GM23338 (cell line): ENCODE measurements at regions not wholly inside any gene's neighbourhood (a gene's known extent, or its start where the extent isn't known, plus 50 kb on each side); places are given as distances from the start of the nearest gene placed in this dataset.

Experiments
- ATAC-seq: fragments of 200-7000 bp; cut with Tn5 transposase; 3 replicates; pipeline ENCODE4 v1.9.1; 2020
- DNase-seq: peaks from one replicate; pipeline ENCODE4 v3.0.0-alpha.2; 2015; ENCODE audit warnings: low spot score
- H2AFZ ChIP-seq: fragments of 200-600 bp; sonication (generic); 2 replicates; pipeline ENCODE4 v1.8.0; 2016; ENCODE audit warnings: antibody characterized with exemption, mild to moderate bottlenecking, moderate library complexity
- H3F3A ChIP-seq: fragments of 200-600 bp; sonication (generic); replicated peaks from 2 replicates; pipeline ENCODE4 v1.8.0; 2017; ENCODE audit warnings: antibody characterized with exemption, mixed run types, low read depth
- H3K27ac ChIP-seq: fragments of 200-600 bp; sonication (generic); 2 replicates; pipeline ENCODE4 v1.6.1; 2016; ENCODE audit warnings: low read depth
- H3K27me3 ChIP-seq: fragments of 200-600 bp; sonication (generic); 2 replicates; pipeline ENCODE4 v1.8.0; 2016; ENCODE audit warnings: mild to moderate bottlenecking, mixed run types, moderate library complexity; ENCODE audit not compliant: insufficient read depth
- H3K36me3 ChIP-seq: fragments of 200-600 bp; sonication (generic); 2 replicates; pipeline ENCODE4 v1.8.0; 2016; ENCODE audit warnings: mild to moderate bottlenecking; ENCODE audit not compliant: insufficient read depth
- H3K4me1 ChIP-seq: fragments of 200-600 bp; sonication (generic); 2 replicates; pipeline ENCODE4 v1.8.0; 2016; ENCODE audit warnings: mild to moderate bottlenecking, moderate library complexity; ENCODE audit not compliant: insufficient read depth
- H3K4me2 ChIP-seq: fragments of 200-600 bp; sonication (generic); 2 replicates; pipeline ENCODE4 v1.7.1; 2017; ENCODE audit warnings: mixed run types
- H3K4me3 ChIP-seq: fragments of 200-600 bp; sonication (generic); 2 replicates; pipeline ENCODE4 v1.6.1; 2016; ENCODE audit warnings: mixed run types
- H3K79me2 ChIP-seq: fragments of 200-600 bp; sonication (generic); replicated peaks from 2 replicates; pipeline ENCODE4 v1.8.0; 2017; ENCODE audit warnings: mild to moderate bottlenecking; ENCODE audit not compliant: insufficient read depth
- H3K9me2 ChIP-seq: fragments of 200-600 bp; sonication (generic); 2 replicates; pipeline ENCODE4 v1.8.0; 2017; ENCODE audit not compliant: insufficient read depth
- H4K20me1 ChIP-seq: fragments of 200-600 bp; sonication (generic); replicated peaks from 2 replicates; pipeline ENCODE4 v1.8.0; 2017; ENCODE audit warnings: mild to moderate bottlenecking; ENCODE audit not compliant: insufficient read depth
- H3K27ac Mint-ChIP-seq: 2 replicates; pipeline ENCODE4 v1.8.0; 2020; ENCODE audit warnings: inconsistent platforms, mild to moderate bottlenecking, moderate library complexity, mixed read lengths
- H3K27me3 Mint-ChIP-seq: 3 replicates; pipeline ENCODE4 v1.8.0; 2022; ENCODE audit warnings: low read depth, mild to moderate bottlenecking, moderate library complexity, mixed read lengths, inconsistent platforms; ENCODE audit not compliant: insufficient read depth, poor library complexity
- H3K36me3 Mint-ChIP-seq: 3 replicates; pipeline ENCODE4 v1.8.0; 2021; ENCODE audit warnings: low read depth, mild to moderate bottlenecking, inconsistent platforms, moderate library complexity, mixed read lengths
- H3K4me1 Mint-ChIP-seq: 3 replicates; pipeline ENCODE4 v1.8.0; 2020; ENCODE audit warnings: mild to moderate bottlenecking, inconsistent platforms, mixed read lengths
- H3K4me3 Mint-ChIP-seq: 3 replicates; pipeline ENCODE4 v1.8.0; 2021; ENCODE audit warnings: moderate library complexity, mild to moderate bottlenecking, inconsistent platforms, mixed read lengths
- H3K9me3 Mint-ChIP-seq: 3 replicates; pipeline ENCODE4 v1.8.0; 2020; ENCODE audit warnings: moderate library complexity, mild to moderate bottlenecking, inconsistent platforms, mixed read lengths
- CREB1 ChIP-seq: fragments of 250-450 bp; sonication (Bioruptor Pico); IDR thresholded peaks from 2 replicates; pipeline ENCODE4 v1.5.0; 2020; ENCODE audit warnings: low read depth, mild to moderate bottlenecking, moderate library complexity
- CTCF ChIP-seq, 2 experiments: fragments of 200-600 bp in 1 of 2; sonication (generic) in 1 of 2; conservative IDR thresholded peaks; 2 replicates each; pipeline versions ENCODE4 v1.5.1 to v1.6.1; 2016 to 2017; ENCODE audit warnings: antibody characterized with exemption in 2 of 2, low read depth in 2 of 2, mild to moderate bottlenecking in 2 of 2, moderate library complexity in 1 of 2
- ETS1 ChIP-seq: IDR thresholded peaks from 2 replicates; pipeline ENCODE4 v1.6.1; 2016; ENCODE audit warnings: antibody characterized with exemption
- EZH2 ChIP-seq: fragments of 200-600 bp; sonication (generic); IDR thresholded peaks from one replicate; pipeline ENCODE4 v1.8.0; 2017; ENCODE audit warnings: antibody characterized with exemption, mild to moderate bottlenecking, low read depth; ENCODE audit not compliant: unreplicated experiment
- EZH2phosphoT487 ChIP-seq: fragments of 200-600 bp; sonication (generic); IDR thresholded peaks from one replicate; pipeline ENCODE4 v1.8.1; 2018; ENCODE audit warnings: antibody characterized with exemption; ENCODE audit not compliant: unreplicated experiment
- JUNB ChIP-seq: IDR thresholded peaks from one replicate; pipeline ENCODE4 v1.6.1; 2016; ENCODE audit warnings: antibody characterized with exemption; ENCODE audit not compliant: unreplicated experiment
- NANOG ChIP-seq: IDR thresholded peaks from 2 replicates; pipeline ENCODE4 v1.6.1; 2016; ENCODE audit warnings: antibody characterized with exemption, borderline replicate concordance
- POLR2AphosphoS5 ChIP-seq: IDR thresholded peaks from 2 replicates; pipeline ENCODE4 v1.6.1; 2016; ENCODE audit warnings: antibody characterized with exemption, low read depth
- REST ChIP-seq: IDR thresholded peaks from one replicate; pipeline ENCODE4 v1.6.1; 2018; ENCODE audit warnings: antibody characterized with exemption; ENCODE audit not compliant: unreplicated experiment
- STAT1 ChIP-seq: IDR thresholded peaks from one replicate; pipeline ENCODE4 v1.6.1; 2016; ENCODE audit warnings: antibody characterized with exemption; ENCODE audit not compliant: unreplicated experiment
- ZNF114 ChIP-seq: fragments of 250-450 bp; sonication (Bioruptor Pico); IDR thresholded peaks from 2 replicates; pipeline ENCODE4 v1.5.0; 2020; ENCODE audit warnings: mild to moderate bottlenecking, moderate library complexity
- ZNF331 ChIP-seq: fragments of 250-450 bp; sonication (Bioruptor Pico); IDR thresholded peaks from 2 replicates; pipeline ENCODE4 v1.5.0; 2020; ENCODE audit warnings: low read depth, mild to moderate bottlenecking, moderate library complexity
- ZNF462 ChIP-seq: fragments of 250-450 bp; sonication (Bioruptor Pico); IDR thresholded peaks from 2 replicates; pipeline ENCODE4 v1.5.0; 2020; ENCODE audit warnings: mild to moderate bottlenecking, moderate library complexity

GRCh38 chrX:41033299-41033698 is 51.9 kb upstream of the USP9X start:
- H3K4me1 ChIP-seq = peaks cover 4% of the 10 kb centered on the region
- H3K4me3 Mint-ChIP-seq = no peak overlapping the region

More at GRCh38 chrX:41033299-41033698, 51.9 kb upstream of the USP9X start:
- H3K27me3 Mint-ChIP-seq = peaks cover 7% of the 10 kb centered on the region
- TF ChIP-seq ETS1 (no peak), CTCF (conservative IDR thresholded peaks at IDR 0.05; ENCODE audit: low read depth in 2 of 2) (no peak), ZNF331 (CRISPR knock-in tag) (no peak), NANOG (no peak), EZH2 (no peak), CREB1 (no peak), ZNF114 (CRISPR knock-in tag) (no peak), STAT1 (no peak), REST (no peak), JUNB (no peak), ZNF462 (CRISPR knock-in tag) (no peak), POLR2AphosphoS5 (no peak), EZH2phosphoT487 (no peak)
- DNase-seq (peak; percentile 47), ATAC-seq (peak; percentile 42; the same call in 2 of the 3 replicates)
- H3K36me3 Mint-ChIP-seq = 0 out of 3 replicates have a peak, but pooled peaks cover 2% of the 10 kb centered on the region
- Histone ChIP-seq H2AFZ (no peak overlapping the region), H3K79me2 (no peaks in the 10 kb centered on the region), H3K4me3 (no peak overlapping the region), H3K9me2 (no peaks in the 10 kb centered on the region), H3K27ac (no peak overlapping the region), H3K36me3 (no peaks in the 10 kb centered on the region), H3K27me3 (no peaks in the 10 kb centered on the region), H3K4me2 (no peak overlapping the region), H3F3A (no peaks in the 10 kb centered on the region), H4K20me1 (no peaks in the 10 kb centered on the region)
- H3K4me1 Mint-ChIP-seq = peaks cover 10% of the 10 kb centered on the region; the same call in 2 of the 3 replicates
- H3K9me3 Mint-ChIP-seq = no peaks in the 10 kb centered on the region; the same call in 2 of the 3 replicates
- H3K27ac Mint-ChIP-seq = no peak overlapping the region
